ENCODE measurements at regions not wholly inside any gene's neighbourhood (a gene's known extent, or its start where the extent isn't known, plus 50 kb on each side); places are given as distances from the start of the nearest gene placed in this dataset.

- POLR2A ChIA-PET = no interaction called here
- DNase-seq = peak in 1 of 2 experiments; percentile 53
Observed at GRCh38 chr10:9302140-9302746, 1247.8 kb downstream of the GATA3 start.

GRCh38 chr10:9305018-9305655, 1250.6 kb downstream of the GATA3 start:
- H3K9me3 ChIP-seq = no peaks in the 10 kb centered on the region; the same call in 1 of the 2 replicates
- no peak overlapping the region for H3K4me3 ChIP-seq (ENCODE audit: low read depth, low read length)
- no peaks in the 10 kb centered on the region for H3K4me1 ChIP-seq
- ChIA-PET POLR2A (no interaction called here), CTCF (no interaction called here)
- H3K27me3 ChIP-seq (replicated peaks; ENCODE audit: control insufficient read depth, insufficient read depth, low read length) = no peaks in the 10 kb centered on the region
- Mint-ChIP-seq H3K27ac (ENCODE audit: unreplicated experiment) (no peak overlapping the region), H3K36me3 (ENCODE audit: insufficient read depth, unreplicated experiment) (no peaks in the 10 kb centered on the region), H3K4me3 (ENCODE audit: unreplicated experiment) (no peak overlapping the region), H3K9me3 (ENCODE audit: unreplicated experiment) (no peaks in the 10 kb centered on the region), H3K4me1 (ENCODE audit: low read depth, unreplicated experiment) (no peaks in the 10 kb centered on the region), H3K27me3 (ENCODE audit: insufficient read depth, unreplicated experiment) (peaks cover 7% of the 10 kb centered on the region)
- H3K36me3 ChIP-seq (ENCODE audit: control insufficient read depth, insufficient read depth, low read length) = no peaks in the 10 kb centered on the region
- peak in 1 of 2 experiments; percentile 15 for DNase-seq
- peak; percentile 51 to 65 for TF ChIP-seq CTCF (IDR thresholded peaks at IDR 0.05; ENCODE audit: insufficient read depth in 1 of 2, low read depth in 1 of 2, low read length in 1 of 2, severe bottlenecking in 1 of 2, unreplicated experiment in 1 of 2)
- no TSS peak for BruUV-seq (replicated peaks)
- intact Hi-C loops (cut with micrococcal nuclease; ENCODE audit: unreplicated experiment) = loop anchor here (10.0 kb wide), 3 partner anchors 400 to 1430 kb away; partner anchors contain the start of gene GATA3

More at GRCh38 chr10:9302140-9302746, 1247.8 kb downstream of the GATA3 start:
- no peaks in the 10 kb centered on the region for H3K4me1 ChIP-seq
- peak; percentile 40 to 48 for TF ChIP-seq CTCF (IDR thresholded peaks at IDR 0.05; ENCODE audit: insufficient read depth in 1 of 2, low read depth in 1 of 2, low read length in 1 of 2, severe bottlenecking in 1 of 2, unreplicated experiment in 1 of 2)
- H3K4me1 Mint-ChIP-seq (ENCODE audit: low read depth, unreplicated experiment) = no peaks in the 10 kb centered on the region
- no peaks in the 10 kb centered on the region for H3K36me3 Mint-ChIP-seq (ENCODE audit: insufficient read depth, unreplicated experiment)
- H3K27me3 Mint-ChIP-seq (ENCODE audit: insufficient read depth, unreplicated experiment) = peaks cover 7% of the 10 kb centered on the region
- BruUV-seq (replicated peaks) = no TSS peak
- no peaks in the 10 kb centered on the region for H3K27me3 ChIP-seq (replicated peaks; ENCODE audit: control insufficient read depth, insufficient read depth, low read length)
- no peaks in the 10 kb centered on the region for H3K9me3 ChIP-seq
- H3K27ac Mint-ChIP-seq (ENCODE audit: unreplicated experiment) = no peak overlapping the region
- H3K4me3 ChIP-seq (ENCODE audit: low read depth, low read length) = no peak overlapping the region
- intact Hi-C loops (cut with micrococcal nuclease; ENCODE audit: unreplicated experiment) = loop anchor here (1.0 to 10.0 kb wide), 6 partner anchors 93 to 1777 kb away; partner anchors contain the start of gene GATA3
- CTCF ChIA-PET = interaction anchor here (0.6 to 1.2 kb wide), 3 partner anchors 8 to 1777 kb away, joined by 3 to 5 read pairs (median 3); no protein-coding TSS in a partner anchor
- no peaks in the 10 kb centered on the region for H3K36me3 ChIP-seq (ENCODE audit: control insufficient read depth, insufficient read depth, low read length)
- no peaks in the 10 kb centered on the region for H3K9me3 Mint-ChIP-seq (ENCODE audit: unreplicated experiment)
- no peak overlapping the region for H3K4me3 Mint-ChIP-seq (ENCODE audit: unreplicated experiment)

- Mint-ChIP-seq H3K9me3 (ENCODE audit: unreplicated experiment) (no peaks in the 10 kb centered on the region), H3K27me3 (ENCODE audit: insufficient read depth, unreplicated experiment) (no peaks in the 10 kb centered on the region), H3K27ac (ENCODE audit: unreplicated experiment) (no peak overlapping the region), H3K36me3 (ENCODE audit: insufficient read depth, unreplicated experiment) (no peaks in the 10 kb centered on the region), H3K4me1 (ENCODE audit: low read depth, unreplicated experiment) (no peaks in the 10 kb centered on the region), H3K4me3 (ENCODE audit: unreplicated experiment) (no peak overlapping the region)
- no peaks in the 10 kb centered on the region for H3K36me3 ChIP-seq (ENCODE audit: control insufficient read depth, insufficient read depth, low read length)
- intact Hi-C loops (cut with micrococcal nuclease; ENCODE audit: unreplicated experiment) = no loop called here
- ChIA-PET POLR2A (no interaction called here), CTCF (interaction anchor here (0.6 kb wide), 1 partner anchor 793 kb away, joined by 3 read pairs; no protein-coding TSS in a partner anchor)
- H3K27me3 ChIP-seq (replicated peaks; ENCODE audit: control insufficient read depth, insufficient read depth, low read length) = no peaks in the 10 kb centered on the region
- peak in 1 of 2 experiments; percentile 34 for TF ChIP-seq CTCF (IDR thresholded peaks at IDR 0.05; ENCODE audit: insufficient read depth in 1 of 2, low read depth in 1 of 2, low read length in 1 of 2, severe bottlenecking in 1 of 2, unreplicated experiment in 1 of 2)
- no TSS peak for BruUV-seq (replicated peaks)
- no peak for DNase-seq
- no peaks in the 10 kb centered on the region for H3K4me1 ChIP-seq
- H3K9me3 ChIP-seq = no peaks in the 10 kb centered on the region; the same call in 1 of the 2 replicates
- no peak overlapping the region for H3K4me3 ChIP-seq (ENCODE audit: low read depth, low read length)
Observed at GRCh38 chr10:9311702-9312499, 1257.4 kb downstream of the GATA3 start.
